RWPE1 (cell line): ENCODE measurements at regions not wholly inside any gene's neighbourhood (a gene's known extent, or its start where the extent isn't known, plus 50 kb on each side); places are given as distances from the start of the nearest gene placed in this dataset.

Experiments used
- CTCF ChIA-PET: fragments of 350-600 bp; sonication (Branson Sonifier 250); formaldehyde crosslinking; extraction: SDS; loops from one replicate; lab custom pipeline; 2021; lab: Yijun Ruan, JAX
- POLR2A ChIA-PET: fragments of 400-600 bp; formaldehyde crosslinking; extraction: SDS; loops from one replicate; lab custom pipeline; 2020; ENCODE audit warnings: antibody characterized with exemption; ENCODE audit not compliant: low non-redundant PET; lab: Yijun Ruan, JAX
- DNase-seq: peaks from one replicate; pipeline ENCODE4 v3.0.0; 2012; ENCODE audit warnings: low spot score
- H3K27ac ChIP-seq: fragments of 450-650 bp; 2 replicates; pipeline ENCODE4 v1.5.1; 2017
- TF ChIP-seq, protein P1 (sequence below): fragments of 450-650 bp; conservative IDR thresholded peaks from 2 replicates; pipeline ENCODE4 v1.5.1; 2017; ENCODE audit warnings: low read depth, mild to moderate bottlenecking

DNA sequence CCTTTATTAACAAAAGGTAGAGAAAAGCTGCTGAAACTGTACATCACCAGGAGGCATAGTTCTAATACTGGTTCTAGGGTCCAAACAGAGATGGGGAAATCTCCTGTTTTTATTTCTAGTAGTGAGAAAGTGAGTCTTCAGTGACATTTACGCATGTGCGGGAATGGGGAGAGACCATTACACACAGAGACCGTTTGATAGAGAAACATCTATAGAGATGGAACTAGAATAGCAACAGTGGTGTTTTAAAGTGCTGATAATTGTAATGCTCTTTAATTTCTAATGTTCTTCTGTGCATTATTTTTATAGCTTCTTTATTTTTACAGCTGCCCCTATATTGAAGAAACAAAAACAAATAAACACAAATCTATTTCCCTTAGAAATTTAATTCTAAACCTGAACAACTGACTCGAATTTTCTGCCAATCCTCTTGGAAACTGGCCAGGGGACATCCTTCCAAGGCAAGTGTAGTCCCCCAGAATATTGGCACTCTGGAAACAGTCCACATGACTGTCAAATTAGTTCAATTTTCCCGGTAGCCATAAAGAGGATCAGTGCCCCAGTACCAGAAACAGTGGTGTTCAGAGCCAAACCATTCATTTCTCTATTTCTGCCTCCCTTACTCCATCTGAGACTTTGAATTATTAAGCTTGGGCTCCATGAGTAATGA is 260.9 kb downstream of the ICOS start:
- ChIA-PET CTCF (no interaction called here), POLR2A (no interaction called here)
- H3K27ac ChIP-seq: no peak overlapping the region
- no peak for DNase-seq
- TF ChIP-seq, protein P1, sequence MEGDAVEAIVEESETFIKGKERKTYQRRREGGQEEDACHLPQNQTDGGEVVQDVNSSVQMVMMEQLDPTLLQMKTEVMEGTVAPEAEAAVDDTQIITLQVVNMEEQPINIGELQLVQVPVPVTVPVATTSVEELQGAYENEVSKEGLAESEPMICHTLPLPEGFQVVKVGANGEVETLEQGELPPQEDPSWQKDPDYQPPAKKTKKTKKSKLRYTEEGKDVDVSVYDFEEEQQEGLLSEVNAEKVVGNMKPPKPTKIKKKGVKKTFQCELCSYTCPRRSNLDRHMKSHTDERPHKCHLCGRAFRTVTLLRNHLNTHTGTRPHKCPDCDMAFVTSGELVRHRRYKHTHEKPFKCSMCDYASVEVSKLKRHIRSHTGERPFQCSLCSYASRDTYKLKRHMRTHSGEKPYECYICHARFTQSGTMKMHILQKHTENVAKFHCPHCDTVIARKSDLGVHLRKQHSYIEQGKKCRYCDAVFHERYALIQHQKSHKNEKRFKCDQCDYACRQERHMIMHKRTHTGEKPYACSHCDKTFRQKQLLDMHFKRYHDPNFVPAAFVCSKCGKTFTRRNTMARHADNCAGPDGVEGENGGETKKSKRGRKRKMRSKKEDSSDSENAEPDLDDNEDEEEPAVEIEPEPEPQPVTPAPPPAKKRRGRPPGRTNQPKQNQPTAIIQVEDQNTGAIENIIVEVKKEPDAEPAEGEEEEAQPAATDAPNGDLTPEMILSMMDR: no peak

DNA sequence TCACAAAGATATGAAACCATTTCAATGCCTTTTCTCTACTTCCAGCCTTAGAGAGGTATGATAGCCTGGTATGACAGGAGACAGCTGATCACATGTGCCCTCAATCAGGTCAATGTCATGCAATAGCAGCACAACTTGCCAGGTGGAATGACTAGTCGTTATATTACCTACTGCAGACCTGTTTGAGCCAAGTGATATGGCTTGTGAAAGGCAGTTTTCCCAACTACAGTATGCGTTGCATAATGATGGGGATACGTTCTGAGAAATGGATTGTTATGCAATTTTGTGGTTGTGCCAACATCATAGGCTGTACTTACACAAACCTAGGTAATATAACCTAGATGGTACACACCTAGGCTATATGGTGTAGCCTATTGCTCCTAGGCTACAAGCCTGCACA is 262.8 kb downstream of the ICOS start:
- H3K27ac ChIP-seq: no peak overlapping the region
- ChIA-PET POLR2A (no interaction called here), CTCF (no interaction called here)
- DNase-seq: no peak
- TF ChIP-seq, protein P1: no peak

GRCh38 chr2:204201507-204201906 is 264.9 kb downstream of the ICOS start:
- ChIA-PET POLR2A (no interaction called here), CTCF (no interaction called here)
- TF ChIP-seq, protein P1: no peak
- H3K27ac ChIP-seq: no peak overlapping the region
- DNase-seq: no peak

DNA sequence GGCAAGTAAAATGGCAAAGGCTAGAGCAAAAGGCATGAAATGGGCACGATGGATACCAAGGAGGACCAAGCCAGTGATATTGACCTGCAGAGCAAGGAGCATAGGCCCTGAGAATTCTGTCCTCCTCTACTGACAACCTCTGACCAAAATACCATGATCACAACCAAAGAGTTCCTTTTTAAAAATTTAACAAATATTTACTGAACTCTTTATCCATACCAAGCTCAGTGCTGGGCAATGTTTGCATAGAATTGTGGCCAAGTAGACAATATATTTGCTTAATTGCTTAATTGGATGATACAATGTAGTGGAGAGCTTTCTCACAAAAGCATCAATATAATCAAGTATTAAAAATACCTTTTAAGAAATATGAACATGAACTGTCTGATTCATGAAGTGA is 265.7 kb downstream of the ICOS start:
- DNase-seq: no peak
- ChIA-PET CTCF (interaction anchor here (0.6 kb wide), 1 partner anchor 740 kb away, joined by 3 read pairs; no protein-coding TSS in a partner anchor), POLR2A (no interaction called here)
- TF ChIP-seq, protein P1: no peak
- H3K27ac ChIP-seq: no peak overlapping the region

GRCh38 chr2:204203704-204204103 is 267.1 kb downstream of the ICOS start:
- no peak overlapping the region for H3K27ac ChIP-seq
- ChIA-PET POLR2A (no interaction called here), CTCF (no interaction called here)
- no peak for DNase-seq
- TF ChIP-seq, protein P1: no peak

- no peak overlapping the region for H3K27ac ChIP-seq
- ChIA-PET POLR2A (no interaction called here), CTCF (no interaction called here)
- TF ChIP-seq, protein P1: no peak
- DNase-seq: no peak
Observed at GRCh38 chr2:204205082-204205481, 268.5 kb downstream of the ICOS start.
